ENCODE measurements at regions not wholly inside any gene's neighbourhood (a gene's known extent, or its start where the extent isn't known, plus 50 kb on each side); places are given as distances from the start of the nearest gene placed in this dataset.

- H3F3A ChIP-seq (ENCODE audit: insufficient read depth): no peaks in the 10 kb centered on the region
- TF ChIP-seq EZH2 (IDR thresholded peaks at IDR 0.05; ENCODE audit: insufficient read depth, poor library complexity, severe bottlenecking): no peak
- no peak for TF ChIP-seq EZH2phosphoT487 (IDR thresholded peaks at IDR 0.05; ENCODE audit: insufficient read depth, low read depth)
- H3K36me3 ChIP-seq (ENCODE audit: low read depth): no peaks in the 10 kb centered on the region
- H3K9ac ChIP-seq: no peak overlapping the region
- H3K27ac ChIP-seq: no peak overlapping the region
- no peaks in the 10 kb centered on the region for H3K9me2 ChIP-seq (ENCODE audit: insufficient read depth)
- peaks cover 7% of the 10 kb centered on the region; the same call in 1 of the 2 replicates for H3K4me1 ChIP-seq (ENCODE audit: insufficient read depth)
- no peak overlapping the region for H3K4me3 ChIP-seq
- 59 to 65% methylated on average over 5 of the region's 5 CpGs for WGBS, 2 experiments (ENCODE audit: low coverage in 1 of 2, low lambda C conversion rate in 2 of 2, missing lambda C conversion rate in 2 of 2)
- in situ Hi-C loops (cut with MboI): no loop called here
- H4K20me1 ChIP-seq (ENCODE audit: insufficient read depth): no peaks in the 10 kb centered on the region
- H3K79me2 ChIP-seq (ENCODE audit: insufficient read depth): no peaks in the 10 kb centered on the region
- peak; percentile 9 for DNase-seq
- no peaks in the 10 kb centered on the region for H3K9me3 ChIP-seq (ENCODE audit: low read depth)
- H3K27me3 ChIP-seq (replicated peaks; ENCODE audit: insufficient read depth): no peaks in the 10 kb centered on the region
- H3K4me2 ChIP-seq (ENCODE audit: unreplicated experiment): no peak overlapping the region
- no peak overlapping the region for H2AFZ ChIP-seq
Observed at GRCh38 chr3:157752956-157753786, 250.0 kb upstream of the VEPH1 start.

GRCh38 chr3:157752554-157752953 lies 249.3 kb upstream of the VEPH1 start:
- WGBS, 2 experiments (ENCODE audit: low coverage in 1 of 2, low lambda C conversion rate in 2 of 2, missing lambda C conversion rate in 2 of 2): 33 to 42% methylated on average over 3 of the region's 3 CpGs

GRCh38 chr3:157751386-157751785 lies 248.2 kb upstream of the VEPH1 start:
- Histone ChIP-seq H3K27ac (no peak overlapping the region), H3K9me2 (ENCODE audit: insufficient read depth) (no peaks in the 10 kb centered on the region), H3K4me1 (ENCODE audit: insufficient read depth) (peaks cover 14% of the 10 kb centered on the region), H3K9ac (no peak overlapping the region), H3K4me2 (ENCODE audit: unreplicated experiment) (no peak overlapping the region), H3K9me3 (ENCODE audit: low read depth) (no peaks in the 10 kb centered on the region), H3K36me3 (ENCODE audit: low read depth) (no peaks in the 10 kb centered on the region), H4K20me1 (ENCODE audit: insufficient read depth) (no peaks in the 10 kb centered on the region), H3K79me2 (ENCODE audit: insufficient read depth) (no peaks in the 10 kb centered on the region), H3K27me3 (replicated peaks; ENCODE audit: insufficient read depth) (no peaks in the 10 kb centered on the region), H3K4me3 (no peak overlapping the region), H2AFZ (no peak overlapping the region), H3F3A (ENCODE audit: insufficient read depth) (peaks cover 7% of the 10 kb centered on the region; the same call in 1 of the 2 replicates)
- in situ Hi-C loops (cut with MboI): no loop called here
- DNase-seq: no peak
- 71 to 93% methylated on average over 1 of the region's 1 CpG for WGBS, 2 experiments (ENCODE audit: low coverage in 1 of 2, low lambda C conversion rate in 2 of 2, missing lambda C conversion rate in 2 of 2)
- TF ChIP-seq EZH2phosphoT487 (IDR thresholded peaks at IDR 0.05; ENCODE audit: insufficient read depth, low read depth): no peak
- no peak for TF ChIP-seq EZH2 (IDR thresholded peaks at IDR 0.05; ENCODE audit: insufficient read depth, poor library complexity, severe bottlenecking)

More at GRCh38 chr3:157752554-157752953, 249.3 kb upstream of the VEPH1 start:
- DNase-seq: no peak
- no peak for TF ChIP-seq EZH2phosphoT487 (IDR thresholded peaks at IDR 0.05; ENCODE audit: insufficient read depth, low read depth)
- TF ChIP-seq EZH2 (IDR thresholded peaks at IDR 0.05; ENCODE audit: insufficient read depth, poor library complexity, severe bottlenecking): no peak
- H3K4me3 ChIP-seq: no peak overlapping the region
- no peaks in the 10 kb centered on the region for H3K36me3 ChIP-seq (ENCODE audit: low read depth)
- H3K27ac ChIP-seq: no peak overlapping the region
- H3K9me2 ChIP-seq (ENCODE audit: insufficient read depth): no peaks in the 10 kb centered on the region
- H3K79me2 ChIP-seq (ENCODE audit: insufficient read depth): no peaks in the 10 kb centered on the region
- in situ Hi-C loops (cut with MboI): no loop called here
- H3K9me3 ChIP-seq (ENCODE audit: low read depth): no peaks in the 10 kb centered on the region
- H3K4me1 ChIP-seq (ENCODE audit: insufficient read depth): peaks cover 7% of the 10 kb centered on the region; the same call in 1 of the 2 replicates
- H3F3A ChIP-seq (ENCODE audit: insufficient read depth): no peaks in the 10 kb centered on the region
- H3K27me3 ChIP-seq (replicated peaks; ENCODE audit: insufficient read depth): no peaks in the 10 kb centered on the region
- no peak overlapping the region for H3K9ac ChIP-seq
- H4K20me1 ChIP-seq (ENCODE audit: insufficient read depth): no peaks in the 10 kb centered on the region
- H2AFZ ChIP-seq: no peak overlapping the region
- H3K4me2 ChIP-seq (ENCODE audit: unreplicated experiment): no peak overlapping the region

- in situ Hi-C loops (cut with MboI): no loop called here
- H3F3A ChIP-seq (ENCODE audit: insufficient read depth): peaks cover 10% of the 10 kb centered on the region; the same call in 1 of the 2 replicates
Observed at GRCh38 chr3:157746391-157746790, 243.2 kb upstream of the VEPH1 start.

More at GRCh38 chr3:157746391-157746790, 243.2 kb upstream of the VEPH1 start:
- Histone ChIP-seq H3K4me2 (ENCODE audit: unreplicated experiment) (no peak overlapping the region), H3K4me3 (no peak overlapping the region), H3K27me3 (replicated peaks; ENCODE audit: insufficient read depth) (no peaks in the 10 kb centered on the region), H2AFZ (no peak overlapping the region), H3K79me2 (ENCODE audit: insufficient read depth) (no peaks in the 10 kb centered on the region), H3K36me3 (ENCODE audit: low read depth) (no peaks in the 10 kb centered on the region), H3K9me3 (ENCODE audit: low read depth) (no peaks in the 10 kb centered on the region), H4K20me1 (ENCODE audit: insufficient read depth) (no peaks in the 10 kb centered on the region), H3K9me2 (ENCODE audit: insufficient read depth) (no peaks in the 10 kb centered on the region), H3K9ac (no peak overlapping the region), H3K4me1 (ENCODE audit: insufficient read depth) (peaks cover 6% of the 10 kb centered on the region; the same call in 1 of the 2 replicates), H3K27ac (no peak overlapping the region)
- TF ChIP-seq EZH2 (IDR thresholded peaks at IDR 0.05; ENCODE audit: insufficient read depth, poor library complexity, severe bottlenecking) (no peak), EZH2phosphoT487 (IDR thresholded peaks at IDR 0.05; ENCODE audit: insufficient read depth, low read depth) (no peak)
- DNase-seq: peak; percentile 49
- 19 to 22% methylated on average over 1 of the region's 1 CpG for WGBS, 2 experiments (ENCODE audit: low coverage in 1 of 2, low lambda C conversion rate in 2 of 2, missing lambda C conversion rate in 2 of 2)
